ENCODE measurements at regions not wholly inside any gene's neighbourhood (a gene's known extent, or its start where the extent isn't known, plus 50 kb on each side); places are given as distances from the start of the nearest gene placed in this dataset.

DNA sequence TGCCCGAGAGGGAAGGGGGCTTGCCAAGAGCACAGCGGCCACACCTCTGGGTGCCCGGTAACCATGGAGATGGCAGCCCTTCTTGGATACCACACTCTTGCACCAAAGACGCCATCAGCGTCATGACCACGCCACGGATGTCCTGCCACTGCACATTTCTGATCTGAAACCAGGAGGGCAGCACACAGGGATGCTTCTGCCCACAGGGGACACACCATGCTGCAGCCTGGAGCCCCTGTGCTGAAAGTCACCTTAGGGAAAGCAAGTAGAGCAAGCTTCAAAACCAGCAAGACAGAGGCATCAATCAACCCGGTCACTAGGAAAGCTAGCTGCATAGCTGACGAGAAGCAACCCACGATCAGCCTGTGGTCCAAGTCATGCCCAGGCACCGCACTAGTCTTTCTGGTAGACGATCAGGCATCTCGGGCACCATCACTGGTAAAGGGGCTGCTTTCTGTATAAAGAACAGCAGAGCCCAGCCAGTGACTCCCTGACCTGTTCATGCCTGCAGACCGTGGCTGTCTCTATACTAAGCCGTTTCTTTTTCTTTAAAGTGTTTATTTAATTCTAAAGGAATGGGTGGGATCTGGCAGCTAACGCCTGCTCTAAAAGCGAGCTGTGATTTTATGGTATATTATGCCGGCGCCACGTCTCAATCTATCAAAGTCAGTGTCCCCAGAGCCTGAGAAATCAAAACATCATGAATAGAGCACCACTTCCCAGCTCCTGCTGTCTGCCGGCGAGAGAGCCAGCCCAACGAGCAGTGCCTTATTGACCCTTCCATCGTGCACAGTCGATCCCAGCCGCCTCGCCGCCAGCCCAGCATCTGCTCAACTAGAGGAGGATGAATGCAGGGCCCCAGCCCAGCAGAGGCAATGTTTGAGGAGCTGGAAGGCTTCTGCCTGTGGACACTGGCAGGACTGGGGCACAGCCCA is 244.7 kb downstream of the RBFOX3 start:
- Histone ChIP-seq H3K27me3 (ENCODE audit: control insufficient read depth, insufficient read depth, low read length) (peaks cover 35% of the 10 kb centered on the region), H3K4me1 (ENCODE audit: control insufficient read depth, insufficient read depth, low read length) (no peaks in the 10 kb centered on the region), H3K4me3 (ENCODE audit: low read depth in 2 of 2, low read length in 2 of 2) (no peak overlapping the region), H3K36me3 (ENCODE audit: control insufficient read depth, insufficient read depth, low read length) (no peaks in the 10 kb centered on the region), H3K27ac (ENCODE audit: low read length) (no peak overlapping the region), H3K9me3 (ENCODE audit: control insufficient read depth, insufficient read depth, low read depth, low read length) (no peaks in the 10 kb centered on the region)
- intact Hi-C loops (cut with micrococcal nuclease; ENCODE audit: unreplicated experiment): no loop called here
- CTCF ChIA-PET: interaction anchor here (0.5 kb wide), 1 partner anchor 352 kb away, joined by 5 read pairs; no protein-coding TSS in a partner anchor
- BruUV-seq (replicated peaks): no TSS peak
- TF ChIP-seq, protein P1, sequence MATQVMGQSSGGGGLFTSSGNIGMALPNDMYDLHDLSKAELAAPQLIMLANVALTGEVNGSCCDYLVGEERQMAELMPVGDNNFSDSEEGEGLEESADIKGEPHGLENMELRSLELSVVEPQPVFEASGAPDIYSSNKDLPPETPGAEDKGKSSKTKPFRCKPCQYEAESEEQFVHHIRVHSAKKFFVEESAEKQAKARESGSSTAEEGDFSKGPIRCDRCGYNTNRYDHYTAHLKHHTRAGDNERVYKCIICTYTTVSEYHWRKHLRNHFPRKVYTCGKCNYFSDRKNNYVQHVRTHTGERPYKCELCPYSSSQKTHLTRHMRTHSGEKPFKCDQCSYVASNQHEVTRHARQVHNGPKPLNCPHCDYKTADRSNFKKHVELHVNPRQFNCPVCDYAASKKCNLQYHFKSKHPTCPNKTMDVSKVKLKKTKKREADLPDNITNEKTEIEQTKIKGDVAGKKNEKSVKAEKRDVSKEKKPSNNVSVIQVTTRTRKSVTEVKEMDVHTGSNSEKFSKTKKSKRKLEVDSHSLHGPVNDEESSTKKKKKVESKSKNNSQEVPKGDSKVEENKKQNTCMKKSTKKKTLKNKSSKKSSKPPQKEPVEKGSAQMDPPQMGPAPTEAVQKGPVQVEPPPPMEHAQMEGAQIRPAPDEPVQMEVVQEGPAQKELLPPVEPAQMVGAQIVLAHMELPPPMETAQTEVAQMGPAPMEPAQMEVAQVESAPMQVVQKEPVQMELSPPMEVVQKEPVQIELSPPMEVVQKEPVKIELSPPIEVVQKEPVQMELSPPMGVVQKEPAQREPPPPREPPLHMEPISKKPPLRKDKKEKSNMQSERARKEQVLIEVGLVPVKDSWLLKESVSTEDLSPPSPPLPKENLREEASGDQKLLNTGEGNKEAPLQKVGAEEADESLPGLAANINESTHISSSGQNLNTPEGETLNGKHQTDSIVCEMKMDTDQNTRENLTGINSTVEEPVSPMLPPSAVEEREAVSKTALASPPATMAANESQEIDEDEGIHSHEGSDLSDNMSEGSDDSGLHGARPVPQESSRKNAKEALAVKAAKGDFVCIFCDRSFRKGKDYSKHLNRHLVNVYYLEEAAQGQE (IDR thresholded peaks at IDR 0.05; ENCODE audit: insufficient read depth in 1 of 2, low read depth in 2 of 2, low read length in 1 of 2): no peak
- TF ChIP-seq TCF7L2 (IDR thresholded peaks at IDR 0.05; ENCODE audit: low read depth, low read length) (no peak), POLR2AphosphoS5 (IDR thresholded peaks at IDR 0.05; ENCODE audit: low read depth, low read length) (no peak), SIN3A (IDR thresholded peaks at IDR 0.05; ENCODE audit: borderline replicate concordance, insufficient read depth, low read depth, low read length) (no peak)
- TF ChIP-seq, protein P2, sequence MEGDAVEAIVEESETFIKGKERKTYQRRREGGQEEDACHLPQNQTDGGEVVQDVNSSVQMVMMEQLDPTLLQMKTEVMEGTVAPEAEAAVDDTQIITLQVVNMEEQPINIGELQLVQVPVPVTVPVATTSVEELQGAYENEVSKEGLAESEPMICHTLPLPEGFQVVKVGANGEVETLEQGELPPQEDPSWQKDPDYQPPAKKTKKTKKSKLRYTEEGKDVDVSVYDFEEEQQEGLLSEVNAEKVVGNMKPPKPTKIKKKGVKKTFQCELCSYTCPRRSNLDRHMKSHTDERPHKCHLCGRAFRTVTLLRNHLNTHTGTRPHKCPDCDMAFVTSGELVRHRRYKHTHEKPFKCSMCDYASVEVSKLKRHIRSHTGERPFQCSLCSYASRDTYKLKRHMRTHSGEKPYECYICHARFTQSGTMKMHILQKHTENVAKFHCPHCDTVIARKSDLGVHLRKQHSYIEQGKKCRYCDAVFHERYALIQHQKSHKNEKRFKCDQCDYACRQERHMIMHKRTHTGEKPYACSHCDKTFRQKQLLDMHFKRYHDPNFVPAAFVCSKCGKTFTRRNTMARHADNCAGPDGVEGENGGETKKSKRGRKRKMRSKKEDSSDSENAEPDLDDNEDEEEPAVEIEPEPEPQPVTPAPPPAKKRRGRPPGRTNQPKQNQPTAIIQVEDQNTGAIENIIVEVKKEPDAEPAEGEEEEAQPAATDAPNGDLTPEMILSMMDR (IDR thresholded peaks at IDR 0.05): no peak
- POLR2A ChIA-PET: interaction anchor here (0.5 to 0.6 kb wide), 2 partner anchors 37 to 263 kb away, joined by 3 to 6 read pairs; no protein-coding TSS in a partner anchor
- in situ Hi-C loops (cut with HindIII; ENCODE audit: low pct_unique_long_range_greater_than_20kb, low sequenced_read_pairs): no loop called here
- ATAC-seq (no peak), DNase-seq (ENCODE audit: low read depth, low spot score) (no peak)

DNA sequence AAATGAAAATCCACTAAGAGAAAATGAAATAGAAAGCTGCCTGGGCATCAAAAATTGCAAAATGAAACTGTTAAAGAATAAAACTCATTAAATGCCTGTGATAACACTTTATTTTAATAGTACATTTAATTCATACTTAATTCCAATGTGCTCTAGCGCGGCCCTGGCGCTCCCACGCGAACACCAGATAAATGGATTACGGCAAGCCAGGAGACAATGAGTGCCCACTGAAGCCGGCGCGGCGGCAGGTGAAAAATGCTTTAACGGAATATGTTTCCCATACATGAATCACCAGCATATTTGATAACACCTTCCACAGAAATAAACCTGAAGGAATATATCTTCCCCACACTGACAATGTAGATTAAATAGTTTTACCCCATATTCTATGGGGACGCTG is 245.5 kb downstream of the RBFOX3 start:
- Histone ChIP-seq H3K27ac (ENCODE audit: low read length) (no peak overlapping the region), H3K9me3 (ENCODE audit: control insufficient read depth, insufficient read depth, low read depth, low read length) (no peaks in the 10 kb centered on the region), H3K27me3 (ENCODE audit: control insufficient read depth, insufficient read depth, low read length) (peaks cover 38% of the 10 kb centered on the region), H3K36me3 (ENCODE audit: control insufficient read depth, insufficient read depth, low read length) (no peaks in the 10 kb centered on the region), H3K4me3 (ENCODE audit: low read depth in 2 of 2, low read length in 2 of 2) (no peak overlapping the region), H3K4me1 (ENCODE audit: control insufficient read depth, insufficient read depth, low read length) (no peaks in the 10 kb centered on the region)
- TF ChIP-seq TCF7L2 (IDR thresholded peaks at IDR 0.05; ENCODE audit: low read depth, low read length) (no peak), POLR2AphosphoS5 (IDR thresholded peaks at IDR 0.05; ENCODE audit: low read depth, low read length) (no peak), SIN3A (IDR thresholded peaks at IDR 0.05; ENCODE audit: borderline replicate concordance, insufficient read depth, low read depth, low read length) (no peak)
- TF ChIP-seq, protein P2 (IDR thresholded peaks at IDR 0.05): no peak
- TF ChIP-seq, protein P1 (IDR thresholded peaks at IDR 0.05; ENCODE audit: insufficient read depth in 1 of 2, low read depth in 2 of 2, low read length in 1 of 2): no peak
- no peak for DNase-seq (ENCODE audit: low read depth, low spot score)
- ChIA-PET POLR2A (no interaction called here), CTCF (no interaction called here)
- BruUV-seq (replicated peaks): no TSS peak
- no peak for ATAC-seq
- intact Hi-C loops (cut with micrococcal nuclease; ENCODE audit: unreplicated experiment) (no loop called here), in situ Hi-C loops (cut with HindIII; ENCODE audit: low pct_unique_long_range_greater_than_20kb, low sequenced_read_pairs) (no loop called here)
